GM23338 (cell line): ENCODE measurements at regions not wholly inside any gene's neighbourhood (a gene's known extent, or its start where the extent isn't known, plus 50 kb on each side); places are given as distances from the start of the nearest gene placed in this dataset.

Experiments used
- ATAC-seq: fragments of 200-7000 bp; cut with Tn5 transposase; 3 replicates; pipeline ENCODE4 v1.9.1; 2020
- DNase-seq: peaks from one replicate; pipeline ENCODE4 v3.0.0-alpha.2; 2015; ENCODE audit warnings: low spot score
- H2AFZ ChIP-seq: fragments of 200-600 bp; sonication (generic); 2 replicates; pipeline ENCODE4 v1.8.0; 2016; ENCODE audit warnings: antibody characterized with exemption, mild to moderate bottlenecking, moderate library complexity
- H3F3A ChIP-seq: fragments of 200-600 bp; sonication (generic); replicated peaks from 2 replicates; pipeline ENCODE4 v1.8.0; 2017; ENCODE audit warnings: antibody characterized with exemption, mixed run types, low read depth
- H3K27ac ChIP-seq: fragments of 200-600 bp; sonication (generic); 2 replicates; pipeline ENCODE4 v1.6.1; 2016; ENCODE audit warnings: low read depth
- H3K27me3 ChIP-seq: fragments of 200-600 bp; sonication (generic); 2 replicates; pipeline ENCODE4 v1.8.0; 2016; ENCODE audit warnings: mild to moderate bottlenecking, mixed run types, moderate library complexity; ENCODE audit not compliant: insufficient read depth
- H3K36me3 ChIP-seq: fragments of 200-600 bp; sonication (generic); 2 replicates; pipeline ENCODE4 v1.8.0; 2016; ENCODE audit warnings: mild to moderate bottlenecking; ENCODE audit not compliant: insufficient read depth
- H3K4me1 ChIP-seq: fragments of 200-600 bp; sonication (generic); 2 replicates; pipeline ENCODE4 v1.8.0; 2016; ENCODE audit warnings: mild to moderate bottlenecking, moderate library complexity; ENCODE audit not compliant: insufficient read depth
- H3K4me2 ChIP-seq: fragments of 200-600 bp; sonication (generic); 2 replicates; pipeline ENCODE4 v1.7.1; 2017; ENCODE audit warnings: mixed run types
- H3K4me3 ChIP-seq: fragments of 200-600 bp; sonication (generic); 2 replicates; pipeline ENCODE4 v1.6.1; 2016; ENCODE audit warnings: mixed run types
- H3K79me2 ChIP-seq: fragments of 200-600 bp; sonication (generic); replicated peaks from 2 replicates; pipeline ENCODE4 v1.8.0; 2017; ENCODE audit warnings: mild to moderate bottlenecking; ENCODE audit not compliant: insufficient read depth
- H3K9me2 ChIP-seq: fragments of 200-600 bp; sonication (generic); 2 replicates; pipeline ENCODE4 v1.8.0; 2017; ENCODE audit not compliant: insufficient read depth
- H4K20me1 ChIP-seq: fragments of 200-600 bp; sonication (generic); replicated peaks from 2 replicates; pipeline ENCODE4 v1.8.0; 2017; ENCODE audit warnings: mild to moderate bottlenecking; ENCODE audit not compliant: insufficient read depth
- H3K27ac Mint-ChIP-seq: 2 replicates; pipeline ENCODE4 v1.8.0; 2020; ENCODE audit warnings: inconsistent platforms, mild to moderate bottlenecking, moderate library complexity, mixed read lengths
- H3K27me3 Mint-ChIP-seq: 3 replicates; pipeline ENCODE4 v1.8.0; 2022; ENCODE audit warnings: low read depth, mild to moderate bottlenecking, moderate library complexity, mixed read lengths, inconsistent platforms; ENCODE audit not compliant: insufficient read depth, poor library complexity
- H3K36me3 Mint-ChIP-seq: 3 replicates; pipeline ENCODE4 v1.8.0; 2021; ENCODE audit warnings: low read depth, mild to moderate bottlenecking, inconsistent platforms, moderate library complexity, mixed read lengths
- H3K4me1 Mint-ChIP-seq: 3 replicates; pipeline ENCODE4 v1.8.0; 2020; ENCODE audit warnings: mild to moderate bottlenecking, inconsistent platforms, mixed read lengths
- H3K4me3 Mint-ChIP-seq: 3 replicates; pipeline ENCODE4 v1.8.0; 2021; ENCODE audit warnings: moderate library complexity, mild to moderate bottlenecking, inconsistent platforms, mixed read lengths
- H3K9me3 Mint-ChIP-seq: 3 replicates; pipeline ENCODE4 v1.8.0; 2020; ENCODE audit warnings: moderate library complexity, mild to moderate bottlenecking, inconsistent platforms, mixed read lengths
- CREB1 ChIP-seq: fragments of 250-450 bp; sonication (Bioruptor Pico); IDR thresholded peaks from 2 replicates; pipeline ENCODE4 v1.5.0; 2020; ENCODE audit warnings: low read depth, mild to moderate bottlenecking, moderate library complexity
- CTCF ChIP-seq, 2 experiments: fragments of 200-600 bp in 1 of 2; sonication (generic) in 1 of 2; conservative IDR thresholded peaks; 2 replicates each; pipeline versions ENCODE4 v1.5.1 to v1.6.1; 2016 to 2017; ENCODE audit warnings: antibody characterized with exemption in 2 of 2, low read depth in 2 of 2, mild to moderate bottlenecking in 2 of 2, moderate library complexity in 1 of 2
- ETS1 ChIP-seq: IDR thresholded peaks from 2 replicates; pipeline ENCODE4 v1.6.1; 2016; ENCODE audit warnings: antibody characterized with exemption
- EZH2 ChIP-seq: fragments of 200-600 bp; sonication (generic); IDR thresholded peaks from one replicate; pipeline ENCODE4 v1.8.0; 2017; ENCODE audit warnings: antibody characterized with exemption, mild to moderate bottlenecking, low read depth; ENCODE audit not compliant: unreplicated experiment
- EZH2phosphoT487 ChIP-seq: fragments of 200-600 bp; sonication (generic); IDR thresholded peaks from one replicate; pipeline ENCODE4 v1.8.1; 2018; ENCODE audit warnings: antibody characterized with exemption; ENCODE audit not compliant: unreplicated experiment
- JUNB ChIP-seq: IDR thresholded peaks from one replicate; pipeline ENCODE4 v1.6.1; 2016; ENCODE audit warnings: antibody characterized with exemption; ENCODE audit not compliant: unreplicated experiment
- NANOG ChIP-seq: IDR thresholded peaks from 2 replicates; pipeline ENCODE4 v1.6.1; 2016; ENCODE audit warnings: antibody characterized with exemption, borderline replicate concordance
- POLR2AphosphoS5 ChIP-seq: IDR thresholded peaks from 2 replicates; pipeline ENCODE4 v1.6.1; 2016; ENCODE audit warnings: antibody characterized with exemption, low read depth
- REST ChIP-seq: IDR thresholded peaks from one replicate; pipeline ENCODE4 v1.6.1; 2018; ENCODE audit warnings: antibody characterized with exemption; ENCODE audit not compliant: unreplicated experiment
- STAT1 ChIP-seq: IDR thresholded peaks from one replicate; pipeline ENCODE4 v1.6.1; 2016; ENCODE audit warnings: antibody characterized with exemption; ENCODE audit not compliant: unreplicated experiment
- ZNF114 ChIP-seq: fragments of 250-450 bp; sonication (Bioruptor Pico); IDR thresholded peaks from 2 replicates; pipeline ENCODE4 v1.5.0; 2020; ENCODE audit warnings: mild to moderate bottlenecking, moderate library complexity
- ZNF331 ChIP-seq: fragments of 250-450 bp; sonication (Bioruptor Pico); IDR thresholded peaks from 2 replicates; pipeline ENCODE4 v1.5.0; 2020; ENCODE audit warnings: low read depth, mild to moderate bottlenecking, moderate library complexity
- ZNF462 ChIP-seq: fragments of 250-450 bp; sonication (Bioruptor Pico); IDR thresholded peaks from 2 replicates; pipeline ENCODE4 v1.5.0; 2020; ENCODE audit warnings: mild to moderate bottlenecking, moderate library complexity

GRCh38 chr6:25173246-25173645 is 105.9 kb upstream of the CARMIL1 start:
- ATAC-seq (no peak), DNase-seq (no peak)
- Histone ChIP-seq H4K20me1 (no peaks in the 10 kb centered on the region), H3K27ac (no peak overlapping the region), H3K4me1 (no peaks in the 10 kb centered on the region), H3F3A (no peaks in the 10 kb centered on the region), H2AFZ (no peak overlapping the region), H3K79me2 (no peaks in the 10 kb centered on the region), H3K36me3 (no peaks in the 10 kb centered on the region), H3K27me3 (no peaks in the 10 kb centered on the region), H3K4me3 (no peak overlapping the region), H3K4me2 (no peak overlapping the region), H3K9me2 (0 out of 2 replicates have a peak, but pooled peaks cover 4% of the 10 kb centered on the region)
- Mint-ChIP-seq H3K36me3 (no peaks in the 10 kb centered on the region), H3K27ac (no peak overlapping the region), H3K4me3 (no peak overlapping the region), H3K4me1 (no peaks in the 10 kb centered on the region), H3K9me3 (no peaks in the 10 kb centered on the region), H3K27me3 (no peaks in the 10 kb centered on the region)
- no peak for TF ChIP-seq STAT1
- no peak for TF ChIP-seq JUNB
- TF ChIP-seq ZNF462 (CRISPR knock-in tag): no peak
- no peak for TF ChIP-seq REST
- no peak for TF ChIP-seq ETS1
- TF ChIP-seq CTCF (conservative IDR thresholded peaks at IDR 0.05; ENCODE audit: low read depth in 2 of 2): no peak
- TF ChIP-seq POLR2AphosphoS5: no peak
- TF ChIP-seq EZH2phosphoT487: no peak
- no peak for TF ChIP-seq ZNF114
- no peak for TF ChIP-seq NANOG
- no peak for TF ChIP-seq ZNF331 (CRISPR knock-in tag)
- TF ChIP-seq EZH2: no peak
- no peak for TF ChIP-seq CREB1 (CRISPR knock-in tag)
